NOMO-1 treated with dmso at 0.1 percent for 144 hours (cell line): ENCODE measurements at regions not wholly inside any gene's neighbourhood (a gene's known extent, or its start where the extent isn't known, plus 50 kb on each side); places are given as distances from the start of the nearest gene placed in this dataset.

Experiments
- DNase-seq: peaks from one replicate; lab custom pipeline; 2025; ENCODE audit not compliant: unreplicated experiment; lab: John Stamatoyannopoulos, UW

GRCh38 chr20:61125546-61126180 lies 126.4 kb upstream of the CDH4 start:
- DNase-seq, result no peak

- no peak for DNase-seq
Measured at GRCh38 chr20:61126369-61127195, 125.5 kb upstream of the CDH4 start.

- no peak for DNase-seq
Measured at GRCh38 chr20:61127311-61128039, 124.6 kb upstream of the CDH4 start.

GRCh38 chr20:61128701-61129269 lies 123.3 kb upstream of the CDH4 start:
- no peak for DNase-seq

- DNase-seq, result no peak
Measured at GRCh38 chr20:61129311-61129710, 122.8 kb upstream of the CDH4 start.

- no peak for DNase-seq
Measured at GRCh38 chr20:61130156-61130555, 121.9 kb upstream of the CDH4 start.

- DNase-seq, result no peak
Measured at GRCh38 chr20:61131944-61132343, 120.1 kb upstream of the CDH4 start.

GRCh38 chr20:61133611-61134010 lies 118.5 kb upstream of the CDH4 start:
- no peak for DNase-seq

GRCh38 chr20:61134296-61135030 lies 117.6 kb upstream of the CDH4 start:
- no peak for DNase-seq

- no peak for DNase-seq
Measured at GRCh38 chr20:61135266-61135665, 116.8 kb upstream of the CDH4 start.

- no peak for DNase-seq
Measured at GRCh38 chr20:61135968-61136367, 116.1 kb upstream of the CDH4 start.

- no peak for DNase-seq
Measured at GRCh38 chr20:61138566-61138965, 113.5 kb upstream of the CDH4 start.

GRCh38 chr20:61139031-61139430 lies 113.0 kb upstream of the CDH4 start:
- no peak for DNase-seq

- DNase-seq, result no peak
Measured at GRCh38 chr20:61140576-61140975, 111.5 kb upstream of the CDH4 start.

- DNase-seq, result no peak
Measured at GRCh38 chr20:61146023-61146422, 106.0 kb upstream of the CDH4 start.

- no peak for DNase-seq
Measured at GRCh38 chr20:61149636-61150035, 102.4 kb upstream of the CDH4 start.

- DNase-seq, result no peak
Measured at GRCh38 chr20:61157301-61157700, 94.8 kb upstream of the CDH4 start.

- DNase-seq, result no peak
Measured at GRCh38 chr20:61159957-61160686, 91.9 kb upstream of the CDH4 start.

- DNase-seq, result no peak
Measured at GRCh38 chr20:61161726-61162390, 90.2 kb upstream of the CDH4 start.

GRCh38 chr20:61162451-61162850 lies 89.6 kb upstream of the CDH4 start:
- DNase-seq, result no peak
